Upper lobe of right lung (tissue), 1 donor: ENCODE measurements at regions not wholly inside any gene's neighbourhood (a gene's known extent, or its start where the extent isn't known, plus 50 kb on each side); places are given as distances from the start of the nearest gene placed in this dataset.

ENCODE experiments used
- ATAC-seq: fragments of 200-7000 bp; cut with Tn5 transposase; one replicate; pipeline ENCODE4 v1.9.1; 2020; ENCODE audit warnings: mild to moderate bottlenecking, moderate library complexity
- DNase-seq: peaks from one replicate; pipeline ENCODE4 v3.0.0-alpha.2; 2020
- H3K27ac ChIP-seq: fragments of 200-600 bp; one replicate; pipeline ENCODE4 v1.8.0; 2022
- H3K27me3 ChIP-seq: fragments of 200-600 bp; one replicate; pipeline ENCODE4 v1.8.0; 2022; ENCODE audit warnings: mild to moderate bottlenecking
- H3K36me3 ChIP-seq: fragments of 200-600 bp; one replicate; pipeline ENCODE4 v1.8.0; 2022
- H3K4me1 ChIP-seq: fragments of 200-600 bp; one replicate; pipeline ENCODE4 v1.8.0; 2022
- H3K4me3 ChIP-seq: fragments of 200-600 bp; one replicate; pipeline ENCODE4 v1.8.0; 2022; ENCODE audit warnings: mild to moderate bottlenecking
- H3K9me3 ChIP-seq: fragments of 200-600 bp; one replicate; pipeline ENCODE4 v1.8.0; 2022
- intact Hi-C: fragments of 100-400 bp; cut with DNase I; formaldehyde crosslinking; loops from one replicate; pipeline ENCODE4 v1.11.0; 2022
- TF ChIP-seq, protein P1 (sequence below): fragments of 200-600 bp; IDR thresholded peaks from one replicate; pipeline ENCODE4 v1.8.0; 2022; ENCODE audit warnings: antibody characterized with exemption
- donor health status: DM: no; HTN: yes; CAD: no; lungs with severe emphysema.

DNA sequence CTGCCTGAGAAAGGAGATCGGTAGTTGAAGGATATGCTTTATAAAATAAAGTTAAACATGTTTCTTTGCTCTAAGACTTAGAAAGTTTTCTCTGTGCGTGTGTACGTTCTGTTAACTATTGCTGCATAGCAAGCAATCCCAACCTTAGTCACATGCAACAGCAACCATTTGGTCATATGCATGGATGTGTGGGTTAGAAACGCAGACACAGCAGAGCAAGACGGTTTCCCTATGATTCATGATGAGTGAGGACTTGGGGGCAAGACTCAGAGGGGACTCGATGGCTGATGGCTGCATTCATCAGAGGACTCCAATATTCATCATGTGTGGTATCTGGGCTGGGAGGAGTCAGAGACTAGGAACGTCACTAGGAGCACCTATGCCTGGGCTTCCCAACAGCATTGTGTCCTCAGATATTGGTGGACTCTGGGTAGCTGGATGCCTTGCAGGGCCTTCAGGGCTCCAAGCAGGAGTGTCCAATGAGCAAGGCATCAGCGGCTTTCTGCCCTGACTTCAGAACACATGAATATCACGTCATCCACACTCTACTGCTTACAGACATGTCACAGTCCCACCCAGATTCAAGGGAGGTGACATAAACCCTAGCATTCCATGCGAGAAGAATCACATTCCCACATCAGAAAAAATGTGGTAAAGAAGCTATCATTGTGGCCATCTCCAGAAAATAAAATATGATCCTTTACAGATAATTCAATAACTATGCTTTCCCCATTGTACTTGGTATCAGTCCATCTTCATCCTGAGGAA lies 731.2 kb downstream of the TNS3 start:
- Histone ChIP-seq H3K36me3 (no peaks in the 10 kb centered on the region), H3K27me3 (no peaks in the 10 kb centered on the region), H3K27ac (no peak overlapping the region), H3K4me3 (no peak overlapping the region), H3K4me1 (no peaks in the 10 kb centered on the region), H3K9me3 (no peaks in the 10 kb centered on the region)
- TF ChIP-seq, protein P1, sequence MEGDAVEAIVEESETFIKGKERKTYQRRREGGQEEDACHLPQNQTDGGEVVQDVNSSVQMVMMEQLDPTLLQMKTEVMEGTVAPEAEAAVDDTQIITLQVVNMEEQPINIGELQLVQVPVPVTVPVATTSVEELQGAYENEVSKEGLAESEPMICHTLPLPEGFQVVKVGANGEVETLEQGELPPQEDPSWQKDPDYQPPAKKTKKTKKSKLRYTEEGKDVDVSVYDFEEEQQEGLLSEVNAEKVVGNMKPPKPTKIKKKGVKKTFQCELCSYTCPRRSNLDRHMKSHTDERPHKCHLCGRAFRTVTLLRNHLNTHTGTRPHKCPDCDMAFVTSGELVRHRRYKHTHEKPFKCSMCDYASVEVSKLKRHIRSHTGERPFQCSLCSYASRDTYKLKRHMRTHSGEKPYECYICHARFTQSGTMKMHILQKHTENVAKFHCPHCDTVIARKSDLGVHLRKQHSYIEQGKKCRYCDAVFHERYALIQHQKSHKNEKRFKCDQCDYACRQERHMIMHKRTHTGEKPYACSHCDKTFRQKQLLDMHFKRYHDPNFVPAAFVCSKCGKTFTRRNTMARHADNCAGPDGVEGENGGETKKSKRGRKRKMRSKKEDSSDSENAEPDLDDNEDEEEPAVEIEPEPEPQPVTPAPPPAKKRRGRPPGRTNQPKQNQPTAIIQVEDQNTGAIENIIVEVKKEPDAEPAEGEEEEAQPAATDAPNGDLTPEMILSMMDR = no peak
- DNase-seq (no peak), ATAC-seq (no peak)
- intact Hi-C loops = no loop called here

DNA sequence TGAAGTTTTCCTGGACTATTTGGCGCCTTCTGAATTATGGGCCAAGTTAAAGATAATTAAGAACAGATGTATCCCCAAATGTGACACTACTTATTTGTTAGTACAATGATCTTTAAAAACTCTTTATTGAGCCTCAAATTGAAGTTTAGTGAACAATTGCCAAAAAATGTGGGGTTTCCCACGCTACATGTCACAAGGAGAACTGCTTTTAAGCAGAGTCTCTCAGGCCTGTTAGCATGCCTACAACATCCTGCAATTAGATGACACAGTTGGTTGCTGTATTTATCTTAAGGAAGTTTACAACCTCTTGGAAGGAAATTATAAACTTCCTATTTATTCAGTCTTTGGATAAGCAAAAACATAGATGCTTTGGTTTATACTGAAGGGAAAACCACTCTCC lies 733.0 kb downstream of the TNS3 start:
- H3K36me3 ChIP-seq = no peaks in the 10 kb centered on the region
- intact Hi-C loops = no loop called here
- no peak overlapping the region for H3K4me3 ChIP-seq
- no peaks in the 10 kb centered on the region for H3K4me1 ChIP-seq
- TF ChIP-seq, protein P1 = no peak
- no peak for DNase-seq
- H3K27ac ChIP-seq = no peak overlapping the region
- no peaks in the 10 kb centered on the region for H3K27me3 ChIP-seq
- ATAC-seq = no peak
- no peaks in the 10 kb centered on the region for H3K9me3 ChIP-seq

DNA sequence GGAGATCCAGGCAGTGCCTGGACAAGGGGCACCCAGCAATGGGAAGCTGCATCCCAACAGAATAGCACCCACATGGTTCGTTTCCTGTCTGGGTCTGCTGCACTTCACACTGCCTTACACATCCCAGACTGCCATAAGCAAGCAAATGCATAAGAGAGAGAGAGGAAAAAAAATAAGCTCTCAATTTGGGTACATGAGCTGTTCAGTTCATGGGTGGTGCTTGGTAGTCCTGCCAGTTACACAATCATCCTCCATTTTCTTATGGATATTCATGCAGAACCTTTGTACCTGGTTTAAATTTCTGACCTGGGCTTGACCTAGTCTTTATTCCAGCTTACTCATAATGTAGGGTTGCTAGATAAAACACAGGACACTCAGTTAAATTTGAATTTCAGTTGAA lies 733.6 kb downstream of the TNS3 start:
- Histone ChIP-seq H3K9me3 (no peaks in the 10 kb centered on the region), H3K36me3 (no peaks in the 10 kb centered on the region), H3K27me3 (no peaks in the 10 kb centered on the region), H3K4me3 (no peak overlapping the region), H3K27ac (no peak overlapping the region), H3K4me1 (no peaks in the 10 kb centered on the region)
- intact Hi-C loops = no loop called here
- ATAC-seq (no peak), DNase-seq (no peak)
- TF ChIP-seq, protein P1 = no peak

DNA sequence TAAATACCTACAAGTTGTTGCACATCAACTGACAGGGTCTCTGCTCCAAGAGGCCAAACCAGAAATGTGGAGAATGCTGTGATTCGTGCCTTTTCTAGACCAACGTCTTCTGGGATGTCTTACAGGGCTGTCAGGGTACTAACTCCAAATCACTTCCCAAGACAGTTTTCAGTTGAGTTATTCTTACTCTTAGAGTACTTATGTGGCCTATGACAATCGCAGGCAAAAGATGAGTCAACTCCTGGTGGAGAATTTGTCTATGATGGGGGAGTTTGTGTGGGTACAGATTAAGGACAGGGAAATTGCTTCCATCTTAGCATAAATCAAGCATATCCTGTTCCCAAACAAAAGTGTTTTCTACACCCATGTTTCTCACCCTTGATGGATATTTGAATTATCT lies 734.8 kb downstream of the TNS3 start:
- TF ChIP-seq, protein P1 = no peak
- H3K27me3 ChIP-seq = no peaks in the 10 kb centered on the region
- intact Hi-C loops = no loop called here
- no peaks in the 10 kb centered on the region for H3K9me3 ChIP-seq
- DNase-seq = no peak
- no peak for ATAC-seq
- no peaks in the 10 kb centered on the region for H3K4me1 ChIP-seq
- H3K4me3 ChIP-seq = no peak overlapping the region
- H3K36me3 ChIP-seq = no peaks in the 10 kb centered on the region
- H3K27ac ChIP-seq = no peak overlapping the region

DNA sequence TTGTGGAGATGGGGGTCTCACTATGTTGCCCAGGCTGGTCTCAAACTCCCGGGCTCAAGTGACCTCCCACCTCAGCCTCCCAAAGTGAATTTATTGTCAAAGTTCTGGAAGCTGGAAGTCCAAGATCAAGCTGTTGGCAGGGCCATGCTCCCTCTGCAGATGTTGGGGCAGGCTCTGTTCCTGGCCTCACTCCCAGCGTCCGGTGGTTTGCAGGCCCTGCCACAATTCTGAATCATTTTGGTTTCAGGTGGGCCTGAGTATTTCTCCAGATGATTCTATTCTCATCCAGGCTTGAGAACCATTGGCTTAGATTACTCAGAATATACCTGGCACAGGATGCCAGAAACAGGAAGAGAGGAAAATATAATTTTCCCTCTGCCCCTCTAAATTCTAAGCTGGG lies 737.4 kb downstream of the TNS3 start:
- no peaks in the 10 kb centered on the region for H3K9me3 ChIP-seq
- TF ChIP-seq, protein P1 = no peak
- H3K27ac ChIP-seq = no peak overlapping the region
- DNase-seq (no peak), ATAC-seq (no peak)
- intact Hi-C loops = no loop called here
- no peaks in the 10 kb centered on the region for H3K4me1 ChIP-seq
- no peaks in the 10 kb centered on the region for H3K27me3 ChIP-seq
- H3K4me3 ChIP-seq = no peak overlapping the region
- H3K36me3 ChIP-seq = no peaks in the 10 kb centered on the region

DNA sequence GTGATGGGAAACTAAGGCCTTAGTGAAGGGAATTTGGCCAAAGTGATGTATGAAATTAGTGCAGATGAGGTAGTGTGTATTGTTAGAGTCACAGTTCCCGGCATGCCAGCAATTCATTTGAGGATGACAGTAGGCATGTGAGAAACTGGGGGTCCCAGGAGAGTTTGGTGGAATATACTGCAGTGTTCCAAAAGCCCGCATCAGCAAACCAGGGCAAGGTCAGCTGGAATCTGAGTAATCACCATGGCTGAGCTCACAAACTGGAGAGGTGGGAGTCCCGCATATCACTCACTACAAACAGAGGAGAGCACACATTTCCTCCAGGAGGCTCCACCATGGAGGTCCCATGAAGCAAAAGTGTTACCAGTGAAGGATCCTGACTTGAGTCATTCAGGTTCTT lies 740.7 kb downstream of the TNS3 start:
- DNase-seq (no peak), ATAC-seq (no peak)
- Histone ChIP-seq H3K27me3 (no peaks in the 10 kb centered on the region), H3K4me3 (no peak overlapping the region), H3K27ac (no peak overlapping the region), H3K4me1 (no peaks in the 10 kb centered on the region), H3K36me3 (no peaks in the 10 kb centered on the region), H3K9me3 (no peaks in the 10 kb centered on the region)
- intact Hi-C loops = no loop called here
- TF ChIP-seq, protein P1 = no peak
